Right ventricle myocardium superior (tissue), 1 donor: ENCODE measurements at regions not wholly inside any gene's neighbourhood (a gene's known extent, or its start where the extent isn't known, plus 50 kb on each side); places are given as distances from the start of the nearest gene placed in this dataset.

ENCODE experiments used
- ATAC-seq: fragments of 200-7000 bp; cut with Tn5 transposase; one replicate; pipeline ENCODE4 v1.9.1; 2020; ENCODE audit warnings: mild to moderate bottlenecking; ENCODE audit not compliant: poor library complexity
- DNase-seq: peaks from one replicate; pipeline ENCODE4 v3.0.0-alpha.2; 2020
- intact Hi-C: fragments of 100-400 bp; cut with DNase I; formaldehyde crosslinking; loops from one replicate; pipeline ENCODE4 v1.11.2; 2022
- donor health status: DM: no; HTN: yes; CAD: no; lungs with severe emphysema.

DNA sequence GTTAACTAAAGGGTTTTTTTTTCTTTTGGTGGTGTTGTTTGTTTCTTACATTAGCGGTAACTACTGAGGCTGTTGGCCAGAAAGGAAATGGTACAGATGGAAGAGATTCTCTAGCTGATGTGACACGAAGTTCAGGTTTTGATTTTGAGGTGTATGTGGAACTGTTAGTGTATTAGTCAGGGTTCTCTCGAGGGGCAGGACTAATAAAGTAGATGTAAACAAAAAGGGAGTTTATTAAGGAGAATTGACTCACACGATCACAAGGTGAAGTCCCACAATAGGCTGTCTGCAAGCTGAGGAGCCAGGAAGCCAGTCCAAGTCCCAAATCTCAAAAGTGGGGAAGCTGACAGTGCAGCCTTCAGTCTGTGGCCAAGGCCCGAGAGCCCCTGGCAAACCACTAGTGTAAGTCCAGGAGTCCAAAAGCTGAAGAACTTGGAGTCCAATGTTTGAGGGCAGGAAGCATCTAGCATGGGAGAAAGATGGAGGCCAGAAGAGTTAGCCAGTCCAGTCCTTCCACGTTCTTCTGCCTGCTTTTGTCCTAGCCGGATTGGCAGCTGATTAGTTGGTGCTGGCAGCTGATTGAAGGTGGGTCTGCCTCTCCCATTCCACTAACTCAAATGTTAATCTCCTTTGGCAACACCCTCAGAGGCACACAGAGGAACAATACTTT, 577.6 kb downstream of the EFNB2 start:
- DNase-seq: no peak
- intact Hi-C loops: no loop called here
- ATAC-seq: no peak

DNA sequence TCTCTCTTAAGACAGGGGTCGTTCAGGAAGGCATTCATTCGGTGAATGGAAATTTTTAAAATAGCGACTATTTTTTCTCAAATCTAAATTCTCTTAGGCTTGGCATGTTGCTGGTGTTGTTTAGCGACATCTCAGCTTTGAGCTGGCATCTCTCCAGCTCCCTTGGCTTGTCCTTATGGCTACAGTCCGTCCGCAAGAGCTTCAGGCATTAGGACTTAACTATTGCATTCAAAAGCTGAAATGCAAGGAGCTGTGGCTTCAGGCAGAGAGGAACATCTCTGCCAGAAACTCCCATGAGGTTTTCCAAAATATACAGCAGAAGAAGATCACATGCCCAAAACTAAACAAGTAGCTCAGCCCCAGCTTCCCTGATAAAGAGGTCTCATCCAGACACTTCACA, 578.5 kb downstream of the EFNB2 start:
- DNase-seq: no peak
- intact Hi-C loops: no loop called here
- ATAC-seq: no peak

DNA sequence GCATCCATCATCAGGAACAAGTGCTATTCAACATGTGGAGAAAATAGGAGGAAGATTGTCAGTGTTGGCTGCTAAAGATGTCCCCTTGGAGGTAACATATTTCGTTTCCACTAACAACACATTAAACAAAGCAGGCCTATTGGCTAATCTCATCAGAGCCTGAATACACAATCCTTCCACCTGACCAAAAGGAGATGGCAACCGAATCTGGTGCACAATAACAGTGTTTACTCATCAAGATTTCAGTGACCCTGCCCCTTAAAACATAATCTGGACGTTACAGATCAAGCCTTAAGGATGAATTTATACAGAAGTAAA, 582.5 kb downstream of the EFNB2 start:
- ATAC-seq: no peak
- intact Hi-C loops: no loop called here
- no peak for DNase-seq

DNA sequence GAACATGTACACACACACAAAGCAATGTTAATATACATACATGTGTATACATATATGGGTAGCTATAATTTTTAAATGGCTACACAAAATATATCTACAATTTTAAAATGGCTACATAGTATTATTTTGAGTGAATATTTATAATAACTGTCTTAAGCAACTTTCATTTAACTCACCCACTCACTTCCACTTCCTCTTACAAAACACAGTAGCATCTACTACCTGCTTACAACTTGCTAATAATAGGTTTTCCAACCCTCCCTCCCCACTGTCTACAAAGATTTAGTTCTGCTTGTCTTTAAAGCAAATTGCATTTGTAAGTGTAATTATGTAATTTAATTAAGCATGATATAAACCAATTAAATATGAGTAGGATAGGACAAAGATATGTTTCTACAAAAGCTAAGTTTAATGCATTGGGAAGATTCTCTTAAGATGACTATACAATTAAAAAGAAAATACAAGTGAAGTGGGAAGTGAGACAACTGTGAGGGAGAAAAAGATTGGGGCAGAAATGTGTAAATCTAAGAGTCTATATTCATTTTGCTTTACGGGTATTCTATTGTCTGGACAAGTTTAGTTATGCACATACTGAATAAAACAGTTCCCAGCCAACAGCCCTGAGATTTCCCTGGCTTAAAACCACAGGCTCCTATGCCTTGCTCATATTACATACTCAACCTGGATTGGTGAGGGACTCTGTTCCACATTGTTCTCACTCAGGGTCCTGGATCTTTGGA, 583.1 kb downstream of the EFNB2 start:
- ATAC-seq (no peak), DNase-seq (no peak)
- intact Hi-C loops: no loop called here

DNA sequence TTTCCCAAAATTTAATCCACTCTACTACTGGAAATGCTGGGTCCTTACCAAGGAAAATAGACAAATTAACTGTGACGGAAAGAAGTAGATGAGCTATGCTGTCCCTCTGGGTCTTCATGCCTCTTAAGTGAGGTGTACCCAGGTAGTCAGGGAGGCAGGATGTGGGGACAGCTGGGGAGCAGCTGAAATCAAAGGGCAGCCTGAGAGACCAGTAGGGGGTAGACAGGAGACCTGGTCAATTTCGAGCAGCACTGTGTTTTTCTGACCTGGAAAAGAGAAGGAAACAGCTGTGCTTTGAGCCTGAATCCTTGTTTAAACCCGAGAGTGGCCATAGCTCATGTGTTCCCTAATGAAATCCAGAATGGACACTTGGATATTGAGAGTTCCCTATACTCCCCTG, 587.3 kb downstream of the EFNB2 start:
- intact Hi-C loops: no loop called here
- DNase-seq (no peak), ATAC-seq (no peak)

DNA sequence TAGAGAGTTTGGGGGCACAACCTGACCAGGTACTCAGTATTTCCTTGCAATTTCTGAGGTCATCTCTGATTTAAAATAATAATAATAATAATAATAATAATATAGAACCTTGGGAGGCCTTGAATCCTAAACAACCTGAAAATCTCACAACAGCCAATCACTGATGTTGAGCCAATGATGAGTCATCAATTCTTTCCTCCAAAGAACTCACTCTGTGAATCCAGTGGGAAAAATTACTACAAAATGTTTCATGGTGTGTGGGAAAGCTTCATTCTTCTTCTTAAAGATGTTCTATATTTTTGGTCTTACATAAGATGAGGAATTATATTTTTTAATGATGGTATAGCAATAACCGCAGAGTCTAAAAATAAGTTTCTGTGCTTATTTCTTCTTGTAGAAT, 594.6 kb downstream of the EFNB2 start:
- DNase-seq (no peak), ATAC-seq (no peak)
- intact Hi-C loops: no loop called here

DNA sequence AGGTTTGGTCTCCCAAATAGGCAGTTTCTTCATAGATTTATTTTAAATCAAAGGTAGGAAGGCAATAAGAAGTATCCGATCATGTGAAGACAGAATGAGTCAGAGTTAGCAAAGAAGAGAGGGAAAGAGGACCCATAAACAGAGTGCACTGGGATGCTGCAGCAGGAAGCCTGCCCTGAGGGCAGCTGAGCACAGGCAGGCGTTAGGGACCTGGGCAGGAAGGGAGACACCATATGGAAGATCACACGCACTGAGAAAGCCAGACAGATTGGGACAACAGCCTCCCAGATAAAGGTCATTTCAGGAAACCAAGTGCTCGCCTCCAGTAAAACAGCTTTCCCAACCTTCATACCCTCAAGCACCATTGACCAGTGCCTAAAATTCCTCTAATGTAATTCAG, 598.0 kb downstream of the EFNB2 start:
- intact Hi-C loops: no loop called here
- DNase-seq: no peak
- ATAC-seq: no peak

DNA sequence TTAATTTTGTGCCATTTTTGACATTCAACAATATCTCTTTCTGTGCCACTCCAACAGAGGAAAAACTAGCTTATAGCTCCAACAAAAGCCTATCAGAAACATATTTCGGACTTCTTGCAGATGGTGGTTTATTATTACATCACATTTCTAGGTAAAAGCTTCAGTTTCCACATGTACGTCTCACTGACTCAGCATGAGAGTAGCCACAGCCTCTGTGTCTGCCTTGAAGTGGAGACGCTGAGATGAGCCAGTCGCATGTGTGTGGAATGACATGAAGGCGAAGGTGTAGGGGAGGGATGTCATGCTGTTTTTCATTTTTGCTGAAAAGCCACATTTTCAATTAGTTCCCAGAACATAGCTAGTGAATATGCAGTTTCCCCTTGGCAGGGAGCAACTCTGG, 598.6 kb downstream of the EFNB2 start:
- ATAC-seq (no peak), DNase-seq (no peak)
- intact Hi-C loops: no loop called here

DNA sequence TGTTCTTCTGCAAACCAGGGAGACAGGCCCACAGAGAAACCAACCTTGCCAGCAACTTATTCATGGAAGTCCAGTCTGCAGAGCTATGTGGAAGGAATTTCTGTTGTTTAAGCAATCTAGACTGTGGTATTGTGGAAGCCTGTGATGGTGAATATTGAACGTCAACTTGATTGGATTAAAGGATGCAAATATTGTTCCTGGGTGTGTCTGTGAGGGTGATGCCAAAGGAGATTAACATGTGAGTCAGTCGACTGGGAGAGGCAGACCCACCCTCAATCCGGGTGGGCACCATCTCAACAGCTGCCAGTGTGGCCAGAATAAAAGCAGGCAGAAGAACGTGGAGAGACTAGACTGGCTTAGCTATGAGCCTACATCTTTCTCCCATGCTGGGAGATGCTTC, 606.0 kb downstream of the EFNB2 start:
- intact Hi-C loops: no loop called here
- DNase-seq (no peak), ATAC-seq (no peak)

DNA sequence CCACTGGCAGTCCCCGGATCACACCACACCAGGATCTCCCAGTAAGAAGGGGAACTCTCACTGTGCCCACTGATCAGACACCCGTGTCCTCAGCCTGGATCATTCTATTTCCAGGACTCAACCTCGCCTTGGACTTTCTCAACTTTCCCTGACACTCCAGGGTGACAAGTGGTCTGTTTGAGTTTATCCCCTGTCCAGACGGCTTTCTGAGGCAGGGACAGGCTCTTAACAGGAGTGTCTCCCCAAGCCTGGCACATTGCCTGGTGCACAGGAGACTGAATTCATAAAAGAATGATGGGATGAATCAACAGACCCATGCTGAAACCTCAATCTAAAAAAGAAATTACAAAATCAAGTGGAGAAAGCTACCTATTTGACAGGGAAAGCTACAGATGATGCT, 606.6 kb downstream of the EFNB2 start:
- ATAC-seq: no peak
- DNase-seq: no peak
- intact Hi-C loops: no loop called here

DNA sequence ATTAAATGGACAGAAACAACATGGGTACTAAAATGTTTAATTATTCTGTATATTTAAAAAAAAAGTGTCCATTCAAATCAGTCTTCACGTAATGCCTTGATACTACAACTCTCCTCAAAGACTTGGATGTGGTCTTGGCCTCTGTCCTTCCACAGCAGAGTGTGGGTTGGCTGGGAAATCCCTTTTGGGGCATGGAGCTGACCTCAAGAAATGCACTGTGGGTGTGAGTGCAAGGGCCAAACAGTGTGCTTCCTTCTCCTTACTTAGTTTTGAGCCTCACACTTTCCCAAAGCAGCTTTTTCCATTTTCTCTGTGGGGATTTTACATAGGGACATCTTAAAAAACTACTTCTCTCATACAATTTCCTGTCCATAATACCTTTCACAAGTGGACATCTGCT, 607.4 kb downstream of the EFNB2 start:
- no peak for DNase-seq
- intact Hi-C loops: no loop called here
- ATAC-seq: no peak

DNA sequence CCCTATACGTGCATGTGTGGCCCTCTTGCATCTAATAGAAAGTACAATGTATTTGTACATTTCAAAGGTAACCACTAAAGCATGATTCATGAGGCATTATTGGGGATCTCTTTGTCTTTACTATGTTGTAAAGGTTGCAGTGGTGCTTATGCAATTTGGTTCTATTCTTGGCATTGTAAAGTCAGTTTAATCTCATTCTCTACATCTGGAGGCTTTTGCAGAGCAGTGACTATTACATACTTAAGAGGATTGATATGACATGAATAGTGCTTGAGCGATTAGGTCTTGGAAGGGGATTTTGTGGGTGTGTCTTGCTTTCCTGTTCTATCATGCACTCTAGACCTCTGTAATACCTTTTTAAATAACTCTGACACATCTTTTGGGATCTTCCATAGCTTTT, 610.0 kb downstream of the EFNB2 start:
- no peak for DNase-seq
- no peak for ATAC-seq
- intact Hi-C loops: no loop called here

DNA sequence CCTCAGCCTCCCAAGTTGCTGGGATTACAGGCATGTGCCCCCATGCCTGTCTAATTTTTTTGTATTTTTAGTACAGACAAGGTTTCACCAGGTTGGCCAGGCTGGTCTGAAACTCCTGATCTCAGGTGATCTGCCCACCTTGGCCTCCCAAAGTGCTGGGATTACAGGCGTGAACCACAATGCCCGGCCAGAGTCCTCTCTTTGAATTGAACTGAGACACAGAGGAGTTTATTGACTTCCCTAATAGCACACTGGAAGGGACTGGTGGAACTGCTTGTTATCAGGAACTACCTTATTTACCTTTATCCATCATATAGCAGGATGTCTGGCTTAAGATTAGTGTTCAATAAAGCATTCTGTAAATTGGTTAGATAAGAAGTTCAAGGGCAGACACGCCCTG, 613.8 kb downstream of the EFNB2 start:
- DNase-seq (no peak), ATAC-seq (no peak)
- intact Hi-C loops: no loop called here

DNA sequence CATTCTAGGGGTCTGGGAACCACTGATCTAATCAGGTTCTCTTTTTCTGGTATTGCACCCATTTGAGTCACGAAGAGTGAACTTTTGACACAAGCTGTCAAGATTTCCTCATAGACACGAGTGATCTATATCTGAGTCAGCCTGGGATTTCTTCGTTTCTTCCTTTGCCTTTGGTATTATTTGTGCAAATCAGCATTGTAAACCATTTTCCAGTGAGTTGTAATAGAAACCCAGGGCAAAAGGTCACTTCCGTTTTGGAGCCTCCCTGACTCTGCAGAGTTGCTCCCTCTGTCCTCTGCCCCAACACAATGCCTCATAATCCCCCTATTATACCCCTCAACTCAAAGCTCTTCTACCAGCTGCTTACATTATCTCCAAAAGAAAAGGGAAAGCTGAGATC, 615.1 kb downstream of the EFNB2 start:
- no peak for DNase-seq
- intact Hi-C loops: no loop called here
- ATAC-seq: no peak

DNA sequence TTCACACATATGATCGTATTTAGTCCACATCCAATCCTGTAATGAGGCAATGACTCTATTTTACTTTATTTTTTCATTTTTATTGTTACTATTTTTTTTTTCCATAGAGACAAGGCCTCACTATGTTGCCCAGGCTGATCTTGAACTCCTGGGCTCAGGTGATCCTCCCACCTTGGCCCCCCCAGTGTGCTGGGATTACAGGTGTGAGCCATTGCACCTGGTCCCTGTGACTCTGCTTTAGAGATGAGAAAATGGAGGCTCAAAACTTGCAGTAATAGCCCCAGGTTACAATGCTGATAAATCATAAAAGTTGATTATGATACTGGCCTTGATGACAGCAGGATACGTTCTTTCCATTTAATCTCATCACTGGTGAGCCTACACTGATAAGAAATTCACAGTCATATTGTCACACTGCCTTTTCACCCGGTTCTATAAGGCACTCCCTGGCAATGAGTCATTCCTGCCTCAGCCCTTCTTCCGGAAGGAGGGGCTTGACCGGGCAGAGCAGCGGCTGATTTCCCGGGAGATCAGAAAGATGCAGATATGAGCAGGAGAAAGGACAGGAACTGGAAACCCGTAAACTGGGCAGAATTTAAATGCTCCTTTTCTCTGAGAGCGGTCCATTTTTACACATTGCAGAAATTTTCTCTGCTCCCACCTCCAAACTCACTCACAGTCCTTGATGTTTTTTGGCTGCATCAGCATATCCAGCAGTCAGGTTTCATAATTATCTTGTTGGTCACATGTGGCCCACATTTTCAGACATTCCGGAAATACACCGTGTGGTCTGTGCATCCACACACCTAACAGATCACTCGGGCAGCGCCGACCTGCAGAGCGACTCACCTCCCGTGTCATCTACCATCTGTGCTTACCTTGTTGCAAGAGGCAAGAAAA, 616.4 kb downstream of the EFNB2 start:
- intact Hi-C loops: no loop called here
- DNase-seq: no peak

DNA sequence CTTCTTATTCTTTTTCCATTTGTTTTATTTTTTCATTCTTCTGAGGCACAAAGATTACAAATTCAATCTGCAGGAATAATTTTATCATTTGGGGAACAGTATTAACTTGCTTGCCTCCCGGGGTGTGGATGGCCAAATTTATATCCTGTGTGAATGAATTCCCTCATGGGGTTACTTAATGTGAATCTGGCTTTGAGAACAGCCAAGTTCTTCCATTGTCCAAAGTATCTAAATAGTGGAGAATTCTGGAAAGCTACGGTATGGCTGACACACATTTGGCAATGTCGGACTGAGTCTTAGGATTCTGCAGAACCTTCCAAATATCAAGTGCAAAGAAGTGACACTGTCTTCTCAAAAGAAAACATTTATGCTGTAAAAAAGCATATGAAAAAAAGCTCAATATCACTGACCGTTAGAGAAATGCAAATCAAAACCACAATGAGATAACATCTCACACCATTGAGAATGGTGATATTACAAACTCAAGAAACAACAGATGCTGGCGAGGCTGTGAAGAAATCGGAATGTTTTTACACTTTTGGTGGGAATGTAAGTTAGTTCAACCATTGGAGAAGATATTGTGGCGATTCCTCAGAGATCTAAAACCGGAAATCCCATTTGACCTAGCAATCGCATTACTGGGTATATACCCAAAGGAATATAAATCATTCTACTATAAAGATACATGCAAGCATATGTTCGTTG, 620.2 kb downstream of the EFNB2 start:
- ATAC-seq (no peak), DNase-seq (no peak)
- intact Hi-C loops: no loop called here

More for the DNA sequence above, 616.4 kb downstream of the EFNB2 start:
- ATAC-seq: peak; percentile 51

DNA sequence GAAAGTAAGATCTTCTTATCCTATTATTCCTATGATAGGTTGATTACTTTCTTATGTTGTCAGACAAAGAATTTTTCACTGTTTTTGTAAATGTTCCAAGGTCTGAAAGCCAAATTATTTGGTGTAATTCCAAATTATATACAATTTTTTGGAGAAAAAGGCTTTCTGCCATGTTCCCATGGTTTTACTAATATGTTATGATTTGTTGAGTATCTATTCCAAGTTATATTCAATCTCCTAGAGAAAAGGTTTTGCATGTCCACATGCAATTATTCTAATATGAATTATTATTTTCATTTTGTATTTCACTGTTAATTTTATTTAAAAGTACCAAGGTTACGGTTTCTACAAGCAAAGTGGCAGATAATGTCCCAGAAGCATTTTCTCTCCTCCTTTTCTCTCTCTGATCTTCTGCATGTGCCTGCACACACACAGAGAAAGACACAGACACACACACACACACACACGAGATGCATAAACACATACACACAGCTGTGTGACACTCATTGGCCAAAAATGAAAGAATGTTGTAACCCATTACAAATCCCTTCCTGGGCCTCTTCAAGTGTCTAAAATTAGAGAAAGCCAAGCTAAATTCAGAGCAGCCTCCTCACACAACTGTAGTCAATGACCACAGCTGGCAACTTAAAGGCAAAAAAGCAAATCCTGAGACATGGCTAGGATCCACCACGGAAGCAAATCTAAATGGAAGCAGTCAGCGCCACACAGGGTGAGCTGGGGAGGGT, 621.0 kb downstream of the EFNB2 start:
- DNase-seq (no peak), ATAC-seq (no peak)
- intact Hi-C loops: no loop called here

DNA sequence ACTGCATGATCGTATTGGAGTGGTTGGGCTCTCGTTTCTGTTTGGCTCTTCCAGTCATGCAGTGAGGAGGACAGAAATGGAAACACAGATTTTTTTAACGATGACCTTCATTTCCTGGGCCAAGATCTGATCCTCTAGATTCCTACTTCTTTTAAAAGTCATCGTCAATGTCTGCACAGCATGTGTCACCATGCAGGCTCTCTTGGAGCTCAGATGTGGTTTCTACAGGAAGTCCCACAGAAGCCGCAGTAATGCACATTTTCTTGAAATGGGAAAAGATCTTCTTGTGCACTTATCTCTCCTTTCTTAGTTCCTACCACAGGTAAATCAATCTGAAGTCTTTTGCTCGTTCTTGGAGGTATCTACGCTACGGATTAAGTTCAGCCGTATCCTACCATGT, 626.9 kb downstream of the EFNB2 start:
- intact Hi-C loops: no loop called here
- ATAC-seq (no peak), DNase-seq (no peak)
